ENCODE measurements at regions not wholly inside any gene's neighbourhood (a gene's known extent, or its start where the extent isn't known, plus 50 kb on each side); places are given as distances from the start of the nearest gene placed in this dataset.

DNA sequence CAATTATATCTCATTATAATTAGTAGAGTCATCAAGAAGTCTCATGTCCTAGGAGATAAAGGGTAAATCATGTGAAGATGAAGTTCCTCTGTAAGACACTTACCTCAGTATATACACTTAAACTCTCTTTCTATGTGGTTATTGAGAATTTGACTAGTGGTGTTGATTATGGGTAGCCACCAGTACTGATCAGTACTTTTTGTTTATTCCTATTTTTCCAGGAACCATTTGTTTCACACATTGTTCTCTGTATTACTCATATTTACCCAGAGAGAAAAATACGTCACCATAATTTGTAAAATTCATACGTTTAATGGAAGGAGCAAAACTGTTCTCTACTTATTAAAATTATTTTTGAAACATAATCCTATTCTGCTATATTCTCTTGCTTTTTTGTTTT lies 55.8 kb upstream of the PRDM8 start:
- TF ChIP-seq, protein P1, sequence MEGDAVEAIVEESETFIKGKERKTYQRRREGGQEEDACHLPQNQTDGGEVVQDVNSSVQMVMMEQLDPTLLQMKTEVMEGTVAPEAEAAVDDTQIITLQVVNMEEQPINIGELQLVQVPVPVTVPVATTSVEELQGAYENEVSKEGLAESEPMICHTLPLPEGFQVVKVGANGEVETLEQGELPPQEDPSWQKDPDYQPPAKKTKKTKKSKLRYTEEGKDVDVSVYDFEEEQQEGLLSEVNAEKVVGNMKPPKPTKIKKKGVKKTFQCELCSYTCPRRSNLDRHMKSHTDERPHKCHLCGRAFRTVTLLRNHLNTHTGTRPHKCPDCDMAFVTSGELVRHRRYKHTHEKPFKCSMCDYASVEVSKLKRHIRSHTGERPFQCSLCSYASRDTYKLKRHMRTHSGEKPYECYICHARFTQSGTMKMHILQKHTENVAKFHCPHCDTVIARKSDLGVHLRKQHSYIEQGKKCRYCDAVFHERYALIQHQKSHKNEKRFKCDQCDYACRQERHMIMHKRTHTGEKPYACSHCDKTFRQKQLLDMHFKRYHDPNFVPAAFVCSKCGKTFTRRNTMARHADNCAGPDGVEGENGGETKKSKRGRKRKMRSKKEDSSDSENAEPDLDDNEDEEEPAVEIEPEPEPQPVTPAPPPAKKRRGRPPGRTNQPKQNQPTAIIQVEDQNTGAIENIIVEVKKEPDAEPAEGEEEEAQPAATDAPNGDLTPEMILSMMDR (IDR thresholded peaks at IDR 0.05) = no peak
- TF ChIP-seq POLR2AphosphoS5 (IDR thresholded peaks at IDR 0.05) (no peak), POLR2A (IDR thresholded peaks at IDR 0.05) (no peak)
